Thymus (tissue), 11 donors: ENCODE measurements at regions not wholly inside any gene's neighbourhood (a gene's known extent, or its start where the extent isn't known, plus 50 kb on each side); places are given as distances from the start of the nearest gene placed in this dataset.

Experiments used
- DNase-seq, 9 donors: peaks; one replicate each; pipeline ENCODE4 v3.0.0-alpha.2; 2013; ENCODE audit warnings: low spot score in 9 of 9, low read depth in 6 of 9, missing footprints in 1 of 9
- H3K27ac ChIP-seq, 2 donors: one replicate each; pipeline ENCODE4 v1.5.1; 2013; ENCODE audit warnings: control low read depth in 1 of 2, low read depth in 1 of 2, low read length in 1 of 2, mild to moderate bottlenecking in 1 of 2, moderate library complexity in 1 of 2
- H3K27me3 ChIP-seq, 2 donors: one replicate each; pipeline ENCODE4 v1.5.1; 2013; ENCODE audit warnings: low read length in 1 of 2; ENCODE audit not compliant: control insufficient read depth in 2 of 2, insufficient read depth in 1 of 2
- H3K36me3 ChIP-seq, 2 donors: one replicate each; pipeline ENCODE4 v1.5.1; 2013; ENCODE audit warnings: low read length in 1 of 2, mild to moderate bottlenecking in 1 of 2, moderate library complexity in 1 of 2; ENCODE audit not compliant: control insufficient read depth in 2 of 2, insufficient read depth in 2 of 2
- H3K4me1 ChIP-seq, 2 donors: one replicate each; pipeline ENCODE4 v1.5.1; 2013; ENCODE audit warnings: low read length in 2 of 2; ENCODE audit not compliant: control insufficient read depth in 2 of 2, insufficient read depth in 2 of 2
- H3K4me3 ChIP-seq, 2 donors: one replicate each; pipeline ENCODE4 v1.5.1; 2013; ENCODE audit warnings: low read length in 2 of 2, control low read depth in 1 of 2, mild to moderate bottlenecking in 1 of 2
- H3K9me3 ChIP-seq, 2 donors: one replicate each; pipeline ENCODE4 v1.5.1; 2013; ENCODE audit warnings: low read length in 1 of 2, mild to moderate bottlenecking in 1 of 2; ENCODE audit not compliant: control insufficient read depth in 2 of 2, insufficient read depth in 1 of 2
- WGBS: extraction: QIAGEN DNeasy Blood & Tissue Kit; methylation state at CpG from one replicate; pipeline ENCODE4 v1.1.7; 2013; 5-methylcytosine and 5-hydroxymethylcytosine counted together
- donor health status: healthy.

DNA sequence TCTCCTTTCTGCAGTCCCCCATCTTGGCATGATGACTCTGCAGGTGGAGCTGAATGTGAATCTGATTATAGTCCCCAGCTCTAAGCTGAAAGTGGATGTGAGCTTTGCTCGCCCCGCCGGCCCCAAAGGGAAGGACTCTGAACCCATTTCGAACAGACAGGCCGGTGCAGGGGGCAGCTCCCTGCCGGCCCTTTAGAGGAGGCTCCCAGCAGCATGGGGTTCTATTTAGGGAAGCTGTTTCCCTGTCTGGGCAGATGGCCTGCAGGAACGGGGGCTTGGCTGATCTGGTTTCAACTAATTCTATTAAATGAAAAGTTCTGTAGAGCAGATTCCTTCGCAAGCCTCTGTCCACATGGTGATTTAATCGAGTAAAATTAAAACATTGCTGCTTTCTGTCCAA, 104.8 kb upstream of the MSX1 start:
- H3K27me3 ChIP-seq, result peaks cover 3 to 43% of the 10 kb centered on the region in 2 donors
- no peak for DNase-seq

DNA sequence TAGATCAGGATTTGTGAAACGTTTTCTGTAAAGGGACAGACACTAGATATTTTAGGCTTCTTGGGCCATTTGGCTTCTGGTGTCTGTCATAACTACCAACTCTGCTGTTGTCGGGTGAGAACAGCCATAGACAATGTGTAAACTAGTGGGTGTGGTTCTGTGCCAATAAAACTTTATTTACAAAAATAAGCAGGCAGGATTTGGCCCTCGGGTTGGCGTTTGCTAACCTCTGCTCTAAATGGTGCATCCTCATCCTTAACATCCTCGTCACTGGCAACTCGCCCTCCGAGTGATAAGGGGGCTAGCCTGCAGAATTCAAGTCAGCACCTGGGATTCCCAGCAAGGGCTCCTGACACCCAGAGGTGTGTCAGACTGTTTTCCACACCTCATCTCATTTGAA, 105.8 kb upstream of the MSX1 start:
- Histone ChIP-seq H3K27me3 (peaks cover 3 to 43% of the 10 kb centered on the region in 2 donors), H3K4me1 (no peaks in the 10 kb centered on the region), H3K4me3 (no peak overlapping the region), H3K36me3 (no peaks in the 10 kb centered on the region), H3K9me3 (no peaks in the 10 kb centered on the region), H3K27ac (no peak overlapping the region)
- no peak for DNase-seq
- 49% methylated on average over 7 of the region's 7 CpGs for WGBS

More for the DNA sequence above, 104.8 kb upstream of the MSX1 start:
- H3K4me3 ChIP-seq, result no peak overlapping the region
- H3K9me3 ChIP-seq, result no peaks in the 10 kb centered on the region
- H3K36me3 ChIP-seq, result no peaks in the 10 kb centered on the region
- H3K27ac ChIP-seq, result no peak overlapping the region
- 69% methylated on average over 9 of the region's 9 CpGs for WGBS
- no peaks in the 10 kb centered on the region for H3K4me1 ChIP-seq

DNA sequence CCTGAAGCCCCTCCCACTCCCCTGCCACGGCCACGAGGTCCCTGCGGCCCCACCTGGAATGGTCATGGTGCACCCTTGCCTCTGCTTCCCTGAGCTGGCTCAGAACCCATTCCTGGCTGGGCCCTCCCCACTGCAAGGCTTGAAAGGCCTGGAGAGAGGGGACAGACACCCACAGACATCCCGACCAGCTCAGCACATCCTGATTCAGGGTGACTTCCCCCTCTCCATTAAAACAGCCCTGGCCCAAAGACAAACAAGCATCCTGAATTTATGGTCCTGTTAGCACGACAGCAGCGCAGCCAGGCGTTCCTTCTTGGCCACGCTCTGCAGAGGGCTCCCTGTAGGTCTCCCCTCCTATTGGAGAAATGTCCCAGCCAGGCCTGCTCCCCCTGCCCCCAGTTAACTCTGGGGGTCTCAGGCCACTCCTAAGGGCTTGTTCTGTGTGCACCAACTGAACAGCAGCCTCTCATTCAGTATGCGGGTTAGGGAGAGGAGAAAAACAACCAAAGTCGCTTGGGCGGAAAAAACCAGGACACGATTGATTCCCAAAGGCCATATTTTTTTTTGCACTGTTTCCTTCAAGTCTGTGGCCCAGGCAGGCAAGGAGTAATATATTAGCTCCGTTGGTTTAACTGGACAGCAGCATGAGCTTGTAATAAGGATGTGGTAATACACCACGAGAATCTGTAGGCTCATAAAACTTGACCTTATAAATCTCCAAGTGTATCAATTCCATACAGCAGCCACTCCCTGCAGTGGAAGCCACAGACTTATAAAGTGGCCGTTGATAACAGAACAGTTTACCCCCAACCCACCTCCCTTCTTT, 106.7 kb upstream of the MSX1 start:
- no peak for DNase-seq
- H3K4me1 ChIP-seq, result no peaks in the 10 kb centered on the region

DNA sequence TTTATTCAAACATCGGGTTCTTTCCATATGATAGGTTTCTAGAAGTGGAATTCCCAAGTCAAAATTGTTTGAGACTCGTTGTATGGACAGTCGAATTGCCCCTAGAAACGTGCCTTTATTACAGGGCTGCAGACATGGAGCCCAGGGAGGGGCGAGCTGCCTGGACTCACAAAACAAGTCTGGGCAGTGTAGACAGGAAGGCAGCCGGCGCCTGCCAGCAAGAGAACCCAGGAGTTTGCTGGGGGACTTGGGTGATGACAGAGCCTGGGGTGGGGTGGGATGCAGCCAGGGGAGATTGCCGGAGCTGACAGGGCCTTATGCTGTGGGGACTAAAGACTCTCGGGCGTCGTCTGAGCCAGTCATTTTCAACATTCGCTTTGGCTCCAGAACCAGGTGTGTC, 107.4 kb upstream of the MSX1 start:
- DNase-seq, result no peak
- Histone ChIP-seq H3K4me1 (no peaks in the 10 kb centered on the region), H3K27me3 (peaks cover 3 to 43% of the 10 kb centered on the region in 2 donors), H3K36me3 (no peaks in the 10 kb centered on the region), H3K9me3 (no peaks in the 10 kb centered on the region), H3K27ac (no peak overlapping the region), H3K4me3 (no peak overlapping the region)
- 83% methylated on average over 12 of the region's 12 CpGs for WGBS

More for the DNA sequence above, 106.7 kb upstream of the MSX1 start:
- WGBS, result 33% methylated on average over 15 of the region's 15 CpGs
- H3K9me3 ChIP-seq, result no peaks in the 10 kb centered on the region
- H3K4me3 ChIP-seq, result no peak overlapping the region
- no peak overlapping the region for H3K27ac ChIP-seq
- peaks cover 3 to 43% of the 10 kb centered on the region in 2 donors for H3K27me3 ChIP-seq
- no peaks in the 10 kb centered on the region for H3K36me3 ChIP-seq

DNA sequence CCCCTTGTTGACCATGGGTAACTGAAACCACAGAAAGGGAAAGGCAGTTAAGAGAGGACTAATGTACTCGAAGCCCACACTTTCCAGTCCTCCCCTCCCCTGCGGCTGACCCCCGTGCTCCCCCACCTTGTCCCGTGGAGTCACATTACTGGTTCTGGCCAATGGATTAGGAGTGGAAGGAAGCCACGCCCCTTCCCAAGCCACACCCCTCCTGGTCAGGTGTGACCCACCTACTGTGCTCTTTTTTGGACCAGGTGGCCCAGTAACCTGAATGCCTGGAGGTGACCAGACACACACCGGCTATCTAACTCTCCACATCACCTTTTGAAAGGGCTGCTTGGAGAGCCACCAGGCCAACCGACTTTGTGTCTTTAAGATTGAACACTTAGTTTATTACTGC, 109.3 kb upstream of the MSX1 start:
- WGBS, result 84% methylated on average over 7 of the region's 7 CpGs

GRCh38 chr4:4749137-4749536, 110.3 kb upstream of the MSX1 start:
- 91% methylated on average over 5 of the region's 5 CpGs for WGBS

More for the DNA sequence above, 109.3 kb upstream of the MSX1 start:
- Histone ChIP-seq H3K4me1 (no peaks in the 10 kb centered on the region), H3K27ac (no peak overlapping the region), H3K36me3 (no peaks in the 10 kb centered on the region), H3K27me3 (peaks cover 3 to 38% of the 10 kb centered on the region in 2 donors), H3K4me3 (no peak overlapping the region), H3K9me3 (peaks cover 0 to 5% of the 10 kb centered on the region in 2 donors)
- DNase-seq, result no peak

GRCh38 chr4:4746444-4746843, 113.0 kb upstream of the MSX1 start:
- WGBS, result 100% methylated on average over 1 of the region's 1 CpG

More at GRCh38 chr4:4749137-4749536, 110.3 kb upstream of the MSX1 start:
- H3K36me3 ChIP-seq, result no peaks in the 10 kb centered on the region
- no peak for DNase-seq
- H3K27ac ChIP-seq, result no peak overlapping the region
- peaks cover 0 to 5% of the 10 kb centered on the region in 2 donors for H3K9me3 ChIP-seq
- no peaks in the 10 kb centered on the region for H3K4me1 ChIP-seq
- H3K27me3 ChIP-seq, result peaks cover 3 to 27% of the 10 kb centered on the region in 2 donors
- H3K4me3 ChIP-seq, result no peak overlapping the region

DNA sequence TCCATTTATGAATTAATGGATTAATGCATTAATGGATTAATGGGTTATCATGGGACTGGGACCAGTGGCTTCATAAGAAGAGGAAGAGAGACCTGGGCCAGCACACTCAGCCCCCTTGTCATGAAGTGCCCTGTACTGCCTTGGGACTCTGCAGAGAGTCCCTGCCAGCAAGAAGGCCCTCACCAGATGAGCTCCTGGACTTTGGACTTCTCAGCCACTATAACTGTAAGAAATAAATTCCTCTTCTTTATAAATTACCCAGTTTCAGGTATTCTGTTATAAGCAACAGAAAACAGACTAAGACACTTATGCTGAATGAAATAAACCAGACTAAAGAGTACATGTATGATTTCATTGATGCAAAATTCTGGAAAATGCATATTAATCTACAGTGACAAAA, 119.4 kb upstream of the MSX1 start:
- DNase-seq, result no peak
- Histone ChIP-seq H3K4me3 (no peak overlapping the region), H3K9me3 (no peaks in the 10 kb centered on the region), H3K27ac (no peak overlapping the region), H3K36me3 (no peaks in the 10 kb centered on the region), H3K27me3 (no peaks in the 10 kb centered on the region), H3K4me1 (no peaks in the 10 kb centered on the region)

More at GRCh38 chr4:4746444-4746843, 113.0 kb upstream of the MSX1 start:
- H3K36me3 ChIP-seq, result no peaks in the 10 kb centered on the region
- peaks cover 0 to 2% of the 10 kb centered on the region in 2 donors for H3K27me3 ChIP-seq
- no peaks in the 10 kb centered on the region for H3K4me1 ChIP-seq
- H3K27ac ChIP-seq, result no peak overlapping the region
- no peak overlapping the region for H3K4me3 ChIP-seq
- peaks cover 0 to 5% of the 10 kb centered on the region in 2 donors for H3K9me3 ChIP-seq
- DNase-seq, result no peak

- no peak for DNase-seq
- Histone ChIP-seq H3K4me1 (no peaks in the 10 kb centered on the region), H3K4me3 (no peak overlapping the region), H3K27me3 (no peaks in the 10 kb centered on the region), H3K9me3 (no peaks in the 10 kb centered on the region), H3K36me3 (no peaks in the 10 kb centered on the region), H3K27ac (no peak overlapping the region)
- WGBS, result 88% methylated on average over 6 of the region's 6 CpGs
Observed at GRCh38 chr4:4735870-4736269, 123.6 kb upstream of the MSX1 start.
